HG02840 (cell line): ENCODE measurements at regions not wholly inside any gene's neighbourhood (a gene's known extent, or its start where the extent isn't known, plus 50 kb on each side); places are given as distances from the start of the nearest gene placed in this dataset.

Experiments
- ATAC-seq: cut with Tn5 transposase; IDR thresholded peaks from one replicate; pipeline ENCODE4 v1.9.1; 2021; ENCODE audit warnings: mild to moderate bottlenecking, moderate library complexity, moderate number of reproducible peaks; ENCODE audit not compliant: unreplicated experiment, low FRiP score

DNA sequence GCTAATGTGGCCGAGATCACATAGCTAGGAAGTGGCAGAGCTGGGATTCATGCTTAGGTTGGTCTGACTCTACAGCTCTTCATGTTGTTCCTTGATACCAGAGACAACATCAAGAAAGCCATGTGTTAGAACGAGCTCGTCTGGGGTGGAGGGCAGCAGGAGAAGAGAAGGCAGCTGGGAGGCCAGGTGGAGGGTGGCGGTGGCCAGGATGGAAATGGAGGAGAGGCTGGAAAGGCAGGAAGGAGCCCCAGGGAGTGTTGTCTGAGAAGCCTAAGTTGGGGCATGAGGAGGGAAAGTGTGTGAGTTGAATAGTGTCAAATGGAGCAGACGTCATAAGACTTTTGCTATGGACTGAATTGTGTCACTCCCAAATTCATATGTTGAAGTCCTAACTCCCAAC is 315.3 kb downstream of the GADD45G start:
- no peak for ATAC-seq

DNA sequence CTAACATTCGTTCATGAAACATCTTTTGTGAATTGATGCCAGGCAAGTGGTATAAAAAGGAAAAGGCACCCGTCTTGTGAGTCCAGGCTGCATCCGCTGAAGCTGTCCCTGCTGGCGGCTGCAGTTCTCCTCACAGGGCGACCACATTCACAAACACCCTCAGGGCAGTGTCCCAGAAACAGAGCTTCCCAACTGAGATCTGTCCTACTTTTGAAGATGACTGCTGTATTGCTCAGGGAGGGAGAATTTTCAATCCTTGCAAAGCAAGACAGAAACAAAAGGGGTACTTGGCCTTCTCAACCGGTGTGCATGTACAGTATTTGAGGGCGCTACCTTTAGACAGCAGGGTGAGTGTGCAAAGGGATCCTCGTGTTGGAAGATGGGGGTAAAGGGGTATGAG is 316.1 kb downstream of the GADD45G start:
- ATAC-seq = no peak

DNA sequence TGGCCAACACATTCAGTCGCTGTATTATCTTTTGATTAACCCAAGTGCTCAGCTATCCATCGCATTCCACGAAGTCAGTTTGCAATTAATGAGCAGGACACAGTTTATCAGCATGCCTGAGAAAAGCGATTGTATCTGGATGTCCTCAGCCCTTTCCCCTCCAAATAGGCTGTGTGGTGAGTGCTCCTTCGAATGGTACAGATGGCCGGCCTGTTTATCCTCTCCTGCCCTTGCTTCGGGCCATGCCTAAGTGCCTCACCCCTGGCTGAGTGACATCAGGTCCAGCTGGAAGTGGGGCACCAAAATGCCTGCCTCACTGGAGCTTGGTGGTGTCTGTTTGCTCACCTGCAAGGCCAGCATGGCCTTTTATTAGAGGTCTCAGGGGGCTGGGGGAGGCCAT is 317.3 kb downstream of the GADD45G start:
- no peak for ATAC-seq

DNA sequence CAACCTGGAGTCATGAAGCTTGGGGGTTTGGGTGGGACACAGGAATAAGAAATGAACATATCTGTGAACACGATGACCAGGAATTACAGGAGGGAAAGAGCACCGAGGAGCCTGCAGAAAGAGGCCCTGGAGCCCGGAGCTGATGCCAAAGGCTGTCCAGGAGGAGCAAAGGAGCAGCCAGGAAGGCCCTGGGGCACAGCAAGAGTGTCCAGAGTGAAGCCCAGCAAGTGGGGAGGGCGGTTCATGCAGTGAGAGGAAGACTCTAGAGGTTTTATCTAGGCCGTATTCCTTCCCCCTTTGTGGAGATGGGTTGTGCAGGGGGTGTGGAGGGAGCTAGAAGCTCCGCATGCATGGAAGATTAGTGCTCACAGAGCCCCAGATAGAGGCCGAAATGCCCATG is 318.4 kb downstream of the GADD45G start:
- no peak for ATAC-seq

DNA sequence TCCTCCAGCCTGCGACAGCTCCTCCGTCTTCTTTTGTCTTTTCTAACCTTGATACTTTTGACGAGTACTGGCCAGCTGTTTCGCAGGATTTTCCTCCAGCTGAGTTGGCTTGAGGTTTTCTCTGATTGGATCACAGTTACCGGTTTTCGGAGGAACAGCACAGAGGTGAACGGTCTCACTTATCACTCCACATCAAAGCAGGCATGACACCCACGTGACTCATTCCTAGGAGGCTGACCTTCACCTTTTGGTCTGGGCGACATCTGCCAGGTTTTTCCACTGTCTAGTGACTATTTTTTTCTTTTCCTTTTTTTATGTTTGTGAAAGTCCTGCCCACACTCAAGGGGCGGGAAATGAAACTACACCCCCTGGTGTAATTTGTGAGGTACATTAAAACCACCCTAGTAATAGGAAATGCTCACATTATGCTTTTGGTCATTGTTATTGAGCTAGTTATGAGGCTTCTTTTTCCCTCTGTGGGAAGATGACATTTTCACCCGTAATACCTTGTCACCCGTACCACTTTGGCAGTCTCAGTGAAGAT is 319.2 kb downstream of the GADD45G start:
- no peak for ATAC-seq

DNA sequence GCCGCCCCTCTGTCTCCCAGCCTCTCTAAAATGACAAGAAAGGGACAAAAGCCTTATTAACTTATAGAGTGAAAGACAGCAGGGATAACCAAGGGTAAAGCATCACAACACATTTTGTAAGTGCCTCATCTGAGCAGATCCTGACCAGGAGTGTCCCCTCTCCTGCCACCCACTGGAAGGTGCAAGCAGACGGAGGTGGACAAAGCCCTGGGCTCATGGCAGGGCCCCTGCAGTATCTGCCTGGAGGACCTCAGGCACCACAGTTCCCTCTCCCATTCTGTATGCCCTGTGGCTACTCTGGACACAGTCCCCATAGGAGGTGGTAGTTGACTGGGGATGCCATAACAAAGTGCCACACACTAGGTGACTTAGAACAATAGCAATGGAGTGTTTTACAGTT is 319.8 kb downstream of the GADD45G start:
- no peak for ATAC-seq

DNA sequence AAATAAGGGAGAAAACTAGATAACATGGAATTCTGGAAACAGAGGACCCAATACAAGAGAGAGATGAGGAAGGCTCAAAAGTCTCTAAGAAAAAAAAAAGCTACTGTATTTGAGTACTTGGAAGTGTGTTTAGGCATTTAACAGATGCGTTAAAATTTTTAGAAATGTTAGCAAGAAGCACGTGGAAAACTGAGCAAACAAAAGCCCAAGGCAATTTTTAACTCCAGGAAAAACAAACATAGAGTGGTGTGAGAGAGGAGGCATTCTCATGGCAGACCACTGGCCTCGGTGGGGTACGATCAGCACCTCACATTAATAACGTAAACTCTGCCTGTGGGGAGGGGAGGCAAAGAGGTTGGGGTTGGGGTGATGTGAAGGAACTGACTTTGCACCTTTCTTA is 321.4 kb downstream of the GADD45G start:
- no peak for ATAC-seq

DNA sequence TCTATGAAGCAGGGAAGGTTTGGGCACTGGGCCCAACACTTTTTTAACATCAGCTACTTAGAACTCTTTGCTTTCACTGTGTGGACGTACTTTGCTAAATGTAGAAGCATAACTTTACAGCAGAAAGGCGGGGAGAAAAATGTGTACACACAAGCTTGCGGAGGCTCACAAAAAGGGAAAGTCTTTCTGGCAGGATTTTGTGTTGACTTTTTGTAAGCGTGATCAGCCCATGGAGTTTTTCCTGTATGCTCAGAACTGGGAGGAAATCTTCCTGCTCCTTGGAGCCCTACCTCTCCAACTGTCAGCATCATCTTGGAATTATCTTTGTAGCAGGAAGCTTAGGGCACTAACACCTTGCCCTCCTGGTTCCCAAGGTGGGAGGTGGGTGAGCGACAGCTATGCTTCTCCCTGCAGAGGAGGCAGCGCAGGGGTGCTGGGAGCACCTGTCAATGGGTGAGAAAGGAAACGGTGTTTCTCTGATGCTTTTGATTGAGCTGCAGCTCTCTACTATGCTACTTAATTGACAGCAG is 321.9 kb downstream of the GADD45G start:
- no peak for ATAC-seq

DNA sequence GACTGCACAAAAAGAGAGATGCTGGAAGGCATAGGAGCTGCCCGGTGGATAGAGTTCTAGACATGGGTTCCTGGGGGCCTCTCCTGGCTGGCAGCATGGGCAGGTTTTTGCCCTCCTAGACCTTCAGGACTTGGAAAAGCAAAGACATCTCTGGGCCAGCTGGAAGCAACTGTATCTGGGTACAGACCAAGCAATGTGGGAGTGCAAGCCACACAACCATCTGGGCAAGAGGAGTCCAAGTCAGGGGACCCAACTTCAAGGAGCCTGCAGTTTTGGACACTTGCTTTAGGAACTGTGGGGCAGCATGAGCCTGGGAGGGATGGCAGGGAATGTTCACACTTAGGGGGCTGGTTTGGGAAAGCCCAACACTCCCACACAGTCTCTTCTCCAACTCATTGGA is 323.3 kb downstream of the GADD45G start:
- no peak for ATAC-seq

DNA sequence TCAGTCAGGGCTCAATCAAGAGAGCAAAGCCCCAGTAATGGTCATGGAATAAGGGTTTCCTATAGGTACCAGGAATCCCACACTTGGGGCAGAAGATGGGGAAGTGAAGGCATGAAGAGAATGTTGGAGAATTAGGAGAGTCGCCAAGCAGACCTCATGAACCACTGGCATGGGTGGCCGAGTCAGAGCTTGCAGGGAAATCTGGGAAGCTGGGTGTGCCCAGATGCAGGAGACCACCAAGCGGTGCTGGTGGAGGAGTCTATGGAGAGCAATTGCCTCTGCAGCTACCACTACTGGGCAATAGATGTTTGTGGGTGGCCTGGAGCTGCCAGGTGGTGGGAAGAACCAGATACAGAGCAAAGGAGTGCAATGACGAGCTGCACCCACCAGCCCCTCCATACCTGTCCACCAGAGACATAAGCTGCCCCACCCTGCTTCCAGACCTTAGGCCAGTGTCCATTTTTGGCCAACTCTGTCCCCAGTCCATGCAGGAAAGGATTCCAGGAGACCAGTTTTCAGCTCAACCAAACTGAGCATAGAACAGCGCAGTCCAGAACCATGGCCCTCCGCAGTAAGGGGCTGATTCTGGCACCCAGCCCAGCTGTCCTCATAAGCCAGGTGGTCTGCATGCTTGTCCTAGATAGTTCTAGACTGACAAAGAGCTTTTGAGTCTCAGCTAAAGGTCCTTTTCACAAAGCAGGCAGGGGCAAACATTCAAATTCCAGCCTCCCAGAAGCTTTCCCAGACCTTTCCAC is 323.9 kb downstream of the GADD45G start:
- ATAC-seq = no peak

DNA sequence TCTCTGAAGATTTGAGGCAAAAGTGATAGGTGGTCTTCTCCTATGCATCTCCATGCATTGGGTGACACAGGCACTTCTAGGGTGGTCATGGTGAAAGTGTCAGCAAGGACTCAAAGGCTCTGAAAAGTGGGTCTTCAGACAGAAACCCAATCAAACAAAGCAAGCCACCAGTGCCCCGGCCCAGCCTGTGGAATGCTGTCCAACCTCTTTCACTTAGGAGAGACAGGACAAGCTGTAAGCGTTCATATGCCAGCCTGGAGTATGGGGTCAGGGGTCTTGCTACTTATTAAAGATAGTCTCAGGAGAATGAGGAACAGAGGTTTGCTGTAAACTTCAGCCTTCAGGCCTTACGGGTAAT is 324.5 kb downstream of the GADD45G start:
- no peak for ATAC-seq

DNA sequence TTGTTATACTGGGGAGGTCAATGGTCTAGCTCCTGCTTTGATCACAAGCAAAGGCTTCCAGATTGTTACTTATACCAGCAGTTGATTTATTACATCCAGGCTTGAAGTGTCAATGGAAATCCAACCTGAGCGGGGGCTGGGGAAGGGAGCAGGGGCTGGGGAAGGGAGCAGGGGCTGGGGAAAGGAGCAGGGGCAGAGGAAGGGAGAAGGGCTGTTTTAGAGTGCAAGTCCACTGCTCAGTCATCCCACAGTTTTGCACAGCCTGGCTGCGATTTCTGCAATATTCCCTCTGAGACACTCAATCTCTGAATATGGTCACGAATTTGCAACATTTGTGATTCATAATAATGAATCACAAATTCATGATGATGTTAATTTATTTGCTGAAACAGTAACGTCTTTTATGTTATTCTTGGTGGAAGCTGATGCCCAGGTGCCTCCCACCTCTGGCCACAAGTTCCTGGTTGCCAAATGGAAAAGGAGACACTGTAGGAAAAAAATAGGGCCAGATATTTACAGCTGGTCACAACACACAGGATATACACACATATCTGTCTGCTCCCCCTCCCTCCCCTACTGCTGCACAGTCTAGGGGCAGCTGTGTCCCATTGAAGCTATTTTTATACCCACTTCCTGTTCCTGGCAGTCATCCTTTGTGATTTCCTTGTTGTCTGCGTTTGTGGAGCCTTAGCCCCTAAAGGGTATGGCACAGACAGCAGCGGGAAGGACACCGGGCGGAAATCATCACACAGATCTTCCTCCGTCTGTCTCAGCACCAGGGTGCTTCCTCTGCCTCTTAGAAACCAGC is 325.1 kb downstream of the GADD45G start:
- no peak for ATAC-seq

DNA sequence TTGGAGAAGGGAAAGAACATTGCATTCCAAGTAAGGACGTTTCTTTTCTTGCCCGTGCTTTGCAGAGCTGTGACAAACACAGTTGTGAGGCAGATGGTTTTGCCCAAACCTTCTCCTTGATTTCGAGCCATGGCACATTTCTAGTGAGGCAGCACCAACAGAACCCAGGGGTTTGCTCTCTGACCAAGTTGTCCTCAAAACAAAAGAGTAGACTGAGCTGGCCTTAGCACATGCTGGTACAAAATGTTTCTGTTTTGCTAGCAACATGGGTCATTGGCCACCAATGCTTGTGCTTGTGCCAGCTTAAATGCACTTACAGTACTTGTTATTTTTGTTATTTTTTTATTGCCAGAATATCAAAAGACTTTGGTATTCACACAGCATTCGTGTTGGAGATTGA is 328.8 kb downstream of the GADD45G start:
- no peak for ATAC-seq

DNA sequence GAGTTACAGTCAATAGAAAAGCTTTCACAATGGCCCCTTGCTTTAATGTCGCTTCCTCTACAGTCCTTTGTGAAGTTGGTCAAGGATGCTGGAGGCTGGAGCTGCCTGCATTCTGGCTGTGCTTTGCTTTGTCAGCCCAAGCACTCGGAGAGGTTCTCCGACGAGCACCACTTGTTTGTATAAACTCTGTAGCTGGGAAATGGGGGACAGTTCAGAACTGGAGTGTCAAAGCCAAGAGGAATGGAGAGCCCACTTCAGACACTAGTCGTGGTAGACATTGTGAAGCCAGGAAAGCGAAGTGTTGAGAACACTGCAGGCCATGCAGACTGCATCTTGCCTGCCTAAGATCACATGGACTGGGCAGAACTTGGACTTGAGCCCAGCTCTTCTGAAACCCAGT is 330.3 kb downstream of the GADD45G start:
- no peak for ATAC-seq

DNA sequence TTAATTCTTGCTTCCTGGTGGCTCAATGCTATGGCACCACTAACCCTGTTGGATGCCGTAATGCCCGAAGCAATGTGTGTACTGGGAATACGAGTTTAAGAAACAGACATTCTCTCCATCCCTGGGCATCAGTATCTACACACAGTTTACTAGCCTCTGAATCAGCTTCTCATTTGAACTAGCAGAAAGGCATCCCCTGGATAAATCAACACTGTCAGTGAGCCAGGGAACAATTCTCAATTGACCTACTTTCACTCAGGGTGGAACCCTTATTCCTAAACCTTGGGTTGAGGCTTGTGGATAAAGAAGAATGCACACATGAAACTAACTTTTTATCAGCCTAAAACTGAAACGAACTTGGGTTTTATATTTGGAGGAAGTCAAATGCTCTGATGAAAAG is 331.0 kb downstream of the GADD45G start:
- ATAC-seq = no peak

DNA sequence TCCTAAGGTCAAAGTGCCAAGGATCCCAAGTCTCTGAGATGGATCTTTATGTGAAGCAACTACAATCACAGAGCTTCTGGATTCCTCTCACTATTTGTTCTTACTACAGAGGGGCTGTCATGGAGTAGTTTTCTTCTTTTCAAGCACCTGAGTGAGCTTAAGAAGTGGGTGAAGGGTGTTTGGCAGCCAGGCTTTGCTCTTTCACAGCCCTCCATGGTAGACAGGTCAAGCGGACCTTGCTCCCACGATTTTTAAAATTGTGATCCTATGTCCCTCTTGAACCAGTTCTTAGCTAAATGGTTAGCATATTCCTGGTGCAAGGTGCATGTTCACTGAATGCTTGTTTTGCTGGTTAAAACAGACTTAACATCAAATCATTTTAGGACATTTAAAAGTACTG is 332.2 kb downstream of the GADD45G start:
- ATAC-seq = no peak

DNA sequence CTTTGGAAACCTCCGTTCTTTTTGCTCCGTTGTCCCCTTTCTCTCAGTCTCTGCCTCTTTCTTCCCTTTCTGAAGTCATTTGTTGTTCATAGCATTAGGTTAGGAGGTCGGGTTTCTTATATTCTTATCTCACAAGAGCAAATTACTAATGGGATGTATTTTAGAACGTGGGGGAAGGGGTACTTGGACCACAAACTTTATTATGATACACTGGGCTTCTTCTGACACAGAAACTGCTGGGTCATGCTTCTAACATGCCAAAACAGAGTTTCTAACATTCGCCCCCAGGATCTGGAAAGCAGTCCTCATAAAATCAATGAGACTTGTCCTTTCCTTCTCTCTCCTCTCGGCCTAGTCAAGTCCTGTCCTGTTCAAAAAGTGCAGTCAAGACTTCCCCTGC is 334.4 kb downstream of the GADD45G start:
- ATAC-seq = no peak

DNA sequence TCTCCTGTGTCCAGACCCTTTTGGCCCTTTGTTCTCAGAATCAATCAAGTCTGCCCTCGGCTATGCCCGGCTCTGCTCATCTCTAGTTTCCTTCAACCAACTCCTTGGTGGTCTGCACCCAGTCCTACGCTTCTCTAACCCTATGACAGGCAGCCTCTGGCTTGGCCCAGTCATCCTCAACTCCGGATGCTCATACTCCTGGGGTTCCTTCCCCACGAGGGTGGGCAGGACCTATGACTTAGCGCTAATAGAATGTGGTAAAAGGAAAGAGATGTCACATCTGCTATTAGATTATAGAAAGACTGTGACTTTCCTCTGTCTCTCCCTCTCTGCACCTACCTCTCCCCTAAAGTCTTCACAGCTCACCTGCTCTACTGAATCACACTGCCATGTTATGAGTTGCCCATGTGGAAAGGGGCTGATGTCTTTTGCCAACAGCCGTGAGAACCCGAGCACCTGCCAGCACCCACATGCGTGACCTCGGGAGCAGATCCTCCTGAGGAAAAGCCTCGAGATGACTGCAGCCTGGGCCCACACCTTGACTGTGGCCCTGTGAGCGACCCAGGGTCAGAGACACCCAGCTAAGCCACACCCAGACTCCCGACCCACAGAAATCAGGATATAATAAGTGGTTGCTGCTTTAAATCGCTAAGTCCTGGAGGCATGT is 334.9 kb downstream of the GADD45G start:
- no peak for ATAC-seq

DNA sequence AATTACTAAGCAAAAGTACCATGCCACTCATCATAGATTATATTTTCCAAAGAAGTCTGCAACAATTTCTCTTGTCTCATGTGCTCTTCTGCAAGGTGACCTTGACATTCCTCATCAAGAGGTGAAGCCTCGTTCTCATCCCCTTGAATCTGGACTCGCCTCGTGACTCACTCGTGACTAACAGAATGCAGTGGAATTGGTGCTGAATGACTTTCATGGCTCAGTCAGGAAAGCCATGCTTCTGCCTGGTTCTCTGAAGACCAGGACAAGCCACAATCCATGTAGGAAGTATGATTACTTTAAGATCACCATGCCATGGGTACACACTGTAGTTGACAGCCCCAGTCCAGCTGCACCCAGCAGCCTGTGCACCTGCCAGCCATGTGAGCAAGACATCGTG is 335.8 kb downstream of the GADD45G start:
- no peak for ATAC-seq

DNA sequence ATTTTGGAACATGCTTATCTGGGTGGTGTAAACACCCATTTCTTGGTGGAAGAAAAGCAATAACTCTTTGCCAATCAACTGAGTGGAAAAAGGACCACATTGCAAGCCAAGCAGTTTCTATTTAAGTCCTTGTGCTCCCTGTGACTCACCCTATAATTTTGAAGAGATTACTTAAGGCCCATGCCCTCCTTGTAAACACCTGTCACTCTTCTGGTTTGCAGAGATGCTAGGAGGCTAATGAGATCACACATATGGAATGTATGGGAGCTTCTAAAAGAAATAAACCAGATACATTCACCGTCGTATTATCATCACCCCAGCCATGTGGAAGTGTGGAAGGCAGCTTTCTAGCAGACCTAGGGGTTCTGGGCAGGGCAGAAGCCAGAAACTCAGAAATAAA is 337.1 kb downstream of the GADD45G start:
- ATAC-seq = no peak

DNA sequence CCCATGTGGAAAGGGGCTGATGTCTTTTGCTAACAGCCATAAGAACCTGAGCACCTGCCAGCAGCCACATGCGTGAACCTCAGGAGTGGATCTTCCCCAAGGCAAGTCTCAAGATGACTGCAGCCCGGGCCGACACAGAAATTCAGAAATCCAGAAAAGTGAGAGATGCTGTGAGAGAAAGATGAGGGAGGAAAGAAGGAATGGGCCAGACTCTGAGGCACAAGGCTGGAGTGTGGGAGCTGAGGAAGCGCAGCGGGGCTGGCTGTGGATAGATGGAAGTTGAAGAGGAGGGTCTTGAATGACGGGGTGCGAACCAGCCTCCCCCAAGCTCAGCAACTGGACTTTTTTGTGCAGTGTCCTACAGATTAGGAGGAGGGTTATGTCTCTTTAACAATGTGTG is 337.8 kb downstream of the GADD45G start:
- ATAC-seq = no peak
